Neuronal stem cell (in vitro differentiated cells): ENCODE measurements at regions not wholly inside any gene's neighbourhood (a gene's known extent, or its start where the extent isn't known, plus 50 kb on each side); places are given as distances from the start of the nearest gene placed in this dataset.
A peak's percentile ranks its signal among the peaks of the same experiment; 100 is the strongest.

ENCODE experiments used
- DNase-seq: peaks from one replicate; pipeline ENCODE4 v3.0.0-alpha.2; 2013; ENCODE audit warnings: low spot score
- H2AFZ ChIP-seq: one replicate; pipeline ENCODE4 v1.6.1; 2013; ENCODE audit warnings: mild to moderate bottlenecking, low read length, inconsistent platforms
- H2AK5ac ChIP-seq: 2 replicates; pipeline ENCODE4 v1.6.1; 2013; ENCODE audit warnings: low read depth, mild to moderate bottlenecking, inconsistent platforms, low read length, moderate library complexity, mixed read lengths
- H2BK120ac ChIP-seq: 2 replicates; pipeline ENCODE4 v1.6.1; 2013; ENCODE audit warnings: low read depth, mild to moderate bottlenecking, inconsistent platforms, low read length, moderate library complexity, mixed read lengths
- H2BK12ac ChIP-seq: one replicate; pipeline ENCODE4 v1.6.1; 2013; ENCODE audit warnings: low read length, inconsistent platforms
- H2BK15ac ChIP-seq: 2 replicates; pipeline ENCODE4 v1.6.1; 2013; ENCODE audit warnings: mild to moderate bottlenecking, low read length, inconsistent platforms, mixed read lengths
- H2BK5ac ChIP-seq: one replicate; pipeline ENCODE4 v1.6.1; 2013; ENCODE audit warnings: inconsistent platforms, mild to moderate bottlenecking, low read length, moderate library complexity
- H3K14ac ChIP-seq: one replicate; pipeline ENCODE4 v1.6.1; 2013; ENCODE audit warnings: low read length, inconsistent platforms
- H3K18ac ChIP-seq: 2 replicates; pipeline ENCODE4 v1.6.1; 2013; ENCODE audit warnings: low read length, inconsistent platforms
- H3K23ac ChIP-seq: 2 replicates; pipeline ENCODE4 v1.6.1; 2013; ENCODE audit warnings: low read depth, mild to moderate bottlenecking, mixed read lengths, low read length, inconsistent platforms; ENCODE audit not compliant: poor library complexity
- H3K27ac ChIP-seq: replicated peaks from 3 replicates; pipeline ENCODE4 v1.5.1; 2013; ENCODE audit warnings: low read length, inconsistent platforms
- H3K27me3 ChIP-seq, 3 experiments: 2 replicates each; pipeline ENCODE4 v1.6.1; 2013; ENCODE audit warnings: low read length in 3 of 3, mild to moderate bottlenecking in 2 of 3, inconsistent platforms in 1 of 3, low read depth in 1 of 3, mixed read lengths in 1 of 3, moderate library complexity in 1 of 3; ENCODE audit not compliant: control insufficient read depth in 3 of 3, insufficient read depth in 3 of 3
- H3K36me3 ChIP-seq, 2 donors: replicated peaks in 1 of 2; 2 replicates each; pipeline ENCODE4 v1.6.1; 2013; ENCODE audit warnings: low read length in 2 of 2; ENCODE audit not compliant: control insufficient read depth in 2 of 2, insufficient read depth in 2 of 2
- H3K4ac ChIP-seq: 2 replicates; pipeline ENCODE4 v1.6.1; 2013; ENCODE audit warnings: inconsistent platforms, mild to moderate bottlenecking, low read length, moderate library complexity
- H3K4me1 ChIP-seq, 2 donors: 1 replicate in 1 of 2; 2 replicates in 1 of 2; pipeline ENCODE4 v1.6.1; 2013; ENCODE audit warnings: low read length in 2 of 2, low read depth in 1 of 2; ENCODE audit not compliant: control insufficient read depth in 2 of 2, insufficient read depth in 1 of 2
- H3K4me2 ChIP-seq: one replicate; pipeline ENCODE4 v1.6.1; 2013; ENCODE audit warnings: mild to moderate bottlenecking, low read length, inconsistent platforms; ENCODE audit not compliant: insufficient read depth, poor library complexity, severe bottlenecking
- H3K4me3 ChIP-seq, 2 donors: 2 replicates each; pipeline ENCODE4 v1.5.1; 2013; ENCODE audit warnings: low read length in 2 of 2, mild to moderate bottlenecking in 2 of 2, inconsistent platforms in 1 of 2, moderate library complexity in 1 of 2
- H3K79me1 ChIP-seq: one replicate; pipeline ENCODE4 v1.6.1; 2013; ENCODE audit warnings: low read depth, mild to moderate bottlenecking, inconsistent platforms, low read length, moderate library complexity
- H3K9ac ChIP-seq: one replicate; pipeline ENCODE4 v1.6.1; 2013; ENCODE audit warnings: mild to moderate bottlenecking, low read depth, low read length, inconsistent platforms; ENCODE audit not compliant: poor library complexity
- H3K9me3 ChIP-seq, 2 donors: replicated peaks in 1 of 2; 2 replicates each; pipeline versions ENCODE3 to v1.6.1; 2013; ENCODE audit warnings: low read length in 2 of 2, mild to moderate bottlenecking in 2 of 2, inconsistent platforms in 1 of 2, low read depth in 1 of 2, mixed read lengths in 1 of 2, moderate library complexity in 1 of 2; ENCODE audit not compliant: control insufficient read depth in 2 of 2, insufficient read depth in 1 of 2
- H4K8ac ChIP-seq: one replicate; pipeline ENCODE4 v1.6.1; 2013; ENCODE audit warnings: low read depth, mild to moderate bottlenecking, inconsistent platforms, low read length, moderate library complexity
- H4K91ac ChIP-seq: one replicate; pipeline ENCODE4 v1.6.1; 2013; ENCODE audit warnings: low read length, low read depth, mild to moderate bottlenecking, inconsistent platforms; ENCODE audit not compliant: poor library complexity
- WGBS, 2 donors: extraction: QIAGEN DNeasy Blood & Tissue Kit; methylation state at CpG; one replicate each; pipeline ENCODE4 v1.1.7; 2013; ENCODE audit warnings: missing lambda C conversion rate in 2 of 2, mixed read lengths in 1 of 2; ENCODE audit not compliant: insufficient read length in 2 of 2, insufficient replicate concordance in 1 of 2; ENCODE audit errors: extremely low coverage in 2 of 2; 5-methylcytosine and 5-hydroxymethylcytosine counted together

DNA sequence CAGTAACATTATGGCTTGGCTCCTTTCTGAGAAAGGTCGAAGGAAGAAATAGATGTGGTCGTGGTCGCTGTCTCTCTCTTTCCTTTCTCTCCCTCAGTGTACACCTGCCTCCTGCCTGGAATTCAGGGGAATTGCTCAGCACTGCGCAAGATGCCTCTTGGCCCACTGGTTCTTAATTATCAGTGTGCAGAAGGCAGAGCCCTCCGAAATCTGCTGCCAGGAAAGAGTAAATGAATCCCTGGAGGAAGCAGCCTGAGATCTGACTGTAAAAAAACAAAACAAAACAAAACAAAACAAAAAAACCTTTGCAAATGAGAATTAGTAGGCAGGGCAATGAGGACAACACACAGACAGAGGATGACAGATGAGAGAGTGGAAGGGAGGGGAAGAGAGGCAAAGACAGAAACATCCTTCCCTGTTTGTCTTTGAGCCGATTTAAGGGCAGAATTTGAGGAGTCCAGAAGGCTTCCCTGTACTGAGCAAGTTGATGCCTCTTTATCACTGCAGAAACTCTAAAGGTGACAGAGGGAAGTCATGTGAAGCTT, 113.8 kb upstream of the PUM3 start:
- no peak overlapping the region for H3K4ac ChIP-seq
- no peaks in the 10 kb centered on the region for H3K4me1 ChIP-seq
- no peak overlapping the region for H2AK5ac ChIP-seq
- no peak overlapping the region for H3K14ac ChIP-seq
- no CpG with 5 or more reads among the region's 6 CpGs for WGBS, 2 donors
- no peak overlapping the region for H3K4me3 ChIP-seq
- no peaks in the 10 kb centered on the region for H3K79me1 ChIP-seq
- H2BK15ac ChIP-seq = no peak overlapping the region
- no peak overlapping the region for H3K4me2 ChIP-seq
- H3K9me3 ChIP-seq = no peaks in the 10 kb centered on the region
- no peak overlapping the region for H2BK5ac ChIP-seq
- H4K91ac ChIP-seq = no peak overlapping the region
- H3K27me3 ChIP-seq = no peaks in the 10 kb centered on the region
- peak overlapping the region; percentile 12 for H2AFZ ChIP-seq
- no peak overlapping the region for H3K18ac ChIP-seq
- H2BK120ac ChIP-seq = no peak overlapping the region
- no peak overlapping the region for H3K9ac ChIP-seq
- no peak overlapping the region for H3K23ac ChIP-seq
- no peaks in the 10 kb centered on the region for H3K36me3 ChIP-seq
- H3K27ac ChIP-seq = no peak overlapping the region
- H4K8ac ChIP-seq = peak overlapping the region; percentile 65
- H2BK12ac ChIP-seq = no peak overlapping the region
- no peak for DNase-seq

DNA sequence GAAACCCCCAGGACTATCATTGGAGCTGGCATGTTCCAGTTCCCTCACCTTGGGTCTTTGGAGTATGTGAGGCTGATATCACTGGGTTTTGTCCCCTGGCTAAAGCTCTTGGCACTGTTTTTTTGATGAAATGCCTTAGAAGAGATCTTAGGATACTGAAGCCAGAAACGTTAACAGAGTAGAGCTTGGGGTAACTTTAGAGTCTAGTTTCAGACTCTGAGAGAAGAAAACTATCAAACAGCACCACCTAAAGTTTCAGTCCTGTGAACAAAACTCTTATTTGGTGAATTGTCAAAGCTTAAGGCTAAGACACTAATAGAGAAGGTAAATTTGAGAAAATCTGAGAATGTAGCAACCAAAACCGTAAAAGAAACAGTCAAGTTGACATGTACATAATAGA, 111.7 kb upstream of the PUM3 start:
- Histone ChIP-seq H2BK120ac (no peak overlapping the region), H3K4me2 (no peak overlapping the region), H3K14ac (no peak overlapping the region), H3K4me3 (no peak overlapping the region), H2BK15ac (no peak overlapping the region), H4K91ac (no peak overlapping the region), H2AK5ac (no peak overlapping the region), H3K4me1 (no peaks in the 10 kb centered on the region), H3K9ac (no peak overlapping the region), H3K27me3 (no peaks in the 10 kb centered on the region), H3K79me1 (no peaks in the 10 kb centered on the region), H3K18ac (no peak overlapping the region), H2AFZ (no peak overlapping the region), H2BK5ac (no peak overlapping the region), H3K23ac (no peak overlapping the region), H3K36me3 (no peaks in the 10 kb centered on the region), H3K27ac (no peak overlapping the region), H2BK12ac (no peak overlapping the region), H4K8ac (no peak overlapping the region), H3K9me3 (no peaks in the 10 kb centered on the region), H3K4ac (no peak overlapping the region)
- no CpG with 5 or more reads among the region's 2 CpGs for WGBS, 2 donors
- DNase-seq = no peak

DNA sequence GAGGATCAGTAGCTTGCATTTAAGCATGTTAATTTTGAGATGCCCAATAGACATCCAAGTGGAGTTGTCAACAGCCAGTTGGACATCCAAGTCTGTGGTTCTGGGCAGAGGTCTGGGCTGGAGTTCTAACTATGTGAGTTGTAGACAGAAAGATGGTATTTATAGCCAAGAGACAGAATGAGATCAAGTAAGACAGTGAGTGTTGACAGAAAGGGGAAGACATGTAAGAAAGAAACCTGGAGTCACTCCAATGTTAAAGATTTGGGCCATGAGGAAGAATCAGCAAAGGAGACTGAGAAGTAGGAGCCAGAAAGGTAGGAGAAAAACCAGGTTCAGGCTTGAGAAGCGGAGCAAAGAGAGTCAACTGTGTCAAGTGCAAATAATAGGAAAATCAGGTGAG, 95.5 kb upstream of the PUM3 start:
- no peak for DNase-seq
- Histone ChIP-seq H4K91ac (no peak overlapping the region), H3K9me3 (no peaks in the 10 kb centered on the region), H3K18ac (no peak overlapping the region), H2BK5ac (no peak overlapping the region), H3K4me2 (no peak overlapping the region), H3K27me3 (no peaks in the 10 kb centered on the region), H3K14ac (no peak overlapping the region), H3K4me3 (no peak overlapping the region), H2AK5ac (no peak overlapping the region), H3K4ac (no peak overlapping the region), H3K79me1 (no peaks in the 10 kb centered on the region), H3K27ac (no peak overlapping the region), H2BK120ac (no peak overlapping the region), H2BK12ac (no peak overlapping the region), H2AFZ (no peak overlapping the region), H3K9ac (no peak overlapping the region), H2BK15ac (no peak overlapping the region), H3K23ac (no peak overlapping the region), H4K8ac (no peak overlapping the region), H3K36me3 (no peaks in the 10 kb centered on the region), H3K4me1 (peaks cover 1 to 2% of the 10 kb centered on the region in 2 donors)
- no CpG with 5 or more reads among the region's 1 CpG for WGBS, 2 donors

DNA sequence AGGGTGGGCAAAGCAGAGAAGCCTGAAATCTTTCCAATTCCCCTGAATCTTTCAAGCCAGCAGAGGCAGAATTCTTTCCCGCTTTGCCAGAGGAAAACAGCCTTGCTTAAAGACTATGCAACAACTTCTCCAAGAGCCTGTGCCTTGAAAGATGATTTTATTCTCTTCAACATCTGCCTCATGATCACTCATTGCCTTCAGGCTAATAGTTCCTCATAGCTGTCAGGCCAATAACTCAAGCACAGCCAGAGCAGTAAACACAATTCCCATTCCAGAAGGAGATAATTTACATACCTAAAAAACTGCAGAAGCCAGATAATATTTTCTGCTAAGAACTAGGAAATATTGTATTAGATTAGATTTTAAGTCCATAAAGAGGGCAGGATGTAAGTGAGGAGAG, 92.3 kb upstream of the PUM3 start:
- Histone ChIP-seq H4K8ac (no peak overlapping the region), H3K4ac (no peak overlapping the region), H2AK5ac (no peak overlapping the region), H3K9ac (no peak overlapping the region), H3K4me3 (no peak overlapping the region), H2BK5ac (no peak overlapping the region), H2BK15ac (no peak overlapping the region), H3K36me3 (no peaks in the 10 kb centered on the region), H3K79me1 (no peaks in the 10 kb centered on the region), H3K4me2 (no peak overlapping the region), H3K9me3 (no peaks in the 10 kb centered on the region), H4K91ac (no peak overlapping the region), H3K27me3 (peaks cover 0 to 1% (median 0%) of the 10 kb centered on the region in 3 experiments), H2AFZ (no peak overlapping the region), H3K4me1 (no peaks in the 10 kb centered on the region), H3K23ac (no peak overlapping the region), H3K18ac (no peak overlapping the region), H3K14ac (no peak overlapping the region), H3K27ac (no peak overlapping the region), H2BK12ac (no peak overlapping the region), H2BK120ac (no peak overlapping the region)
- WGBS, 2 donors = no CpG with 5 or more reads among the region's 1 CpG
- no peak for DNase-seq
